Astrocyte (in vitro differentiated cells and primary cell): ENCODE measurements at regions not wholly inside any gene's neighbourhood (a gene's known extent, or its start where the extent isn't known, plus 50 kb on each side); places are given as distances from the start of the nearest gene placed in this dataset.

Source experiments
- EZH2 ChIP-seq: IDR thresholded peaks from 2 replicates; pipeline ENCODE4 v1.6.1; 2012; ENCODE audit warnings: mild to moderate bottlenecking, low read length, inconsistent platforms; ENCODE audit not compliant: insufficient read depth
- TF ChIP-seq, protein P1 (sequence below): IDR thresholded peaks from 2 replicates; pipeline ENCODE4 v1.5.1; 2011; ENCODE audit warnings: low read depth, mild to moderate bottlenecking, inconsistent platforms, low read length, moderate library complexity; ENCODE audit not compliant: insufficient read depth

DNA sequence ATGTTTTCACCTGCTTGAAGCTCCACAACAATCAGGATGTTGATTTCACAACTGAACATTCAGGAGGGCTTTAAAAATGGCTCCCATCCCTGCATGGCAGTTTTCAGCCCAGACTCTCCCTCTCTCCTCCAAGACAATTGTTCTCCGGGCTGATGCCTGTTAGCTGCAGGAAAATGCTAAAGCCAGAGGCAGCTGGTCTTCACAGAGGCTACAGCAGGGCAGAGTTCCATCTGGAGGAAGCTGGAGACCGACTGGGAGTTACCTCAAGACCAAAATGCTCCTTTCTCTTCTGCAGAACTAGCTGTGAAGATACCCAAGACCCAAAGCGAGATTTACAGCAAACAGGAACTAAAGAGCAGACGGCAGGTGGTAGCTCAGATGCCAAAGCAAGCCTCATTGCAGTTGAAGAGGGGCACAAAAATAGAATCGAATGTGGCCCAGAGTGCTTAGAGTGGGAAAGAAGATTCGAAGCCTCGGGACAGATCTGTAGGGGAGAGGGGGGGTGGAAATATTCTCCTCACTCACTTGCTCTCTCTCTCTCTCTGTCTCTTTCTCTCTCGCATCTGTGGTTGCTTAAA is 423.6 kb downstream of the ZNF521 start:
- TF ChIP-seq, protein P1, sequence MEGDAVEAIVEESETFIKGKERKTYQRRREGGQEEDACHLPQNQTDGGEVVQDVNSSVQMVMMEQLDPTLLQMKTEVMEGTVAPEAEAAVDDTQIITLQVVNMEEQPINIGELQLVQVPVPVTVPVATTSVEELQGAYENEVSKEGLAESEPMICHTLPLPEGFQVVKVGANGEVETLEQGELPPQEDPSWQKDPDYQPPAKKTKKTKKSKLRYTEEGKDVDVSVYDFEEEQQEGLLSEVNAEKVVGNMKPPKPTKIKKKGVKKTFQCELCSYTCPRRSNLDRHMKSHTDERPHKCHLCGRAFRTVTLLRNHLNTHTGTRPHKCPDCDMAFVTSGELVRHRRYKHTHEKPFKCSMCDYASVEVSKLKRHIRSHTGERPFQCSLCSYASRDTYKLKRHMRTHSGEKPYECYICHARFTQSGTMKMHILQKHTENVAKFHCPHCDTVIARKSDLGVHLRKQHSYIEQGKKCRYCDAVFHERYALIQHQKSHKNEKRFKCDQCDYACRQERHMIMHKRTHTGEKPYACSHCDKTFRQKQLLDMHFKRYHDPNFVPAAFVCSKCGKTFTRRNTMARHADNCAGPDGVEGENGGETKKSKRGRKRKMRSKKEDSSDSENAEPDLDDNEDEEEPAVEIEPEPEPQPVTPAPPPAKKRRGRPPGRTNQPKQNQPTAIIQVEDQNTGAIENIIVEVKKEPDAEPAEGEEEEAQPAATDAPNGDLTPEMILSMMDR, result no peak
- TF ChIP-seq EZH2, result no peak
